ENCODE measurements at regions not wholly inside any gene's neighbourhood (a gene's known extent, or its start where the extent isn't known, plus 50 kb on each side); places are given as distances from the start of the nearest gene placed in this dataset.

GRCh38 chr10:80924063-80924952 is 386.6 kb downstream of the SH2D4B start:
- peak; percentile 35 for DNase-seq
- no peak for ATAC-seq (ENCODE audit: low read depth)
- Histone ChIP-seq H3K27me3 (replicated peaks in 1 of 4; ENCODE audit: control extremely low read depth in 1 of 4, control insufficient read depth in 3 of 4, insufficient read depth in 4 of 4, low read length in 3 of 4) (no peaks in the 10 kb centered on the region), H3K79me2 (ENCODE audit: control insufficient read depth, insufficient read depth, low read length) (no peaks in the 10 kb centered on the region), H3K36me3 (replicated peaks in 1 of 2; ENCODE audit: control extremely low read depth in 1 of 2, control insufficient read depth in 1 of 2, extremely low read depth in 1 of 2, insufficient read depth in 2 of 2, low read length in 1 of 2) (no peaks in the 10 kb centered on the region), H3K4me2 (replicated peaks; ENCODE audit: low read depth, low read length, poor library complexity, severe bottlenecking) (no peak overlapping the region), H3K4me3 (ENCODE audit: control extremely low read depth in 1 of 5, extremely low read depth in 1 of 5, insufficient read depth in 1 of 5, low read depth in 2 of 5, low read length in 4 of 5) (no peak overlapping the region), H3K9ac (ENCODE audit: low read length) (no peak overlapping the region), H4K20me1 (ENCODE audit: control insufficient read depth, insufficient read depth, low read length, poor library complexity, severe bottlenecking) (no peaks in the 10 kb centered on the region), H3K4me1 (ENCODE audit: control insufficient read depth in 2 of 2, insufficient read depth in 2 of 2, low read length in 2 of 2) (no peaks in the 10 kb centered on the region), H2AFZ (ENCODE audit: insufficient read depth, low read depth, low read length, poor library complexity, severe bottlenecking) (no peak overlapping the region), H3K9me3 (ENCODE audit: control extremely low read depth in 1 of 3, control insufficient read depth in 2 of 3, insufficient read depth in 1 of 3, low read length in 2 of 3) (no peaks in the 10 kb centered on the region), H3K27ac (ENCODE audit: low read length in 2 of 2) (no peak overlapping the region)
- Mint-ChIP-seq H3K4me3 (no peak overlapping the region), H3K4me1 (no peaks in the 10 kb centered on the region), H3K27ac (no peak overlapping the region), H3K9me3 (ENCODE audit: insufficient read depth) (no peaks in the 10 kb centered on the region), H3K27me3 (peaks cover 5% of the 10 kb centered on the region)
- 71% methylated on average over 2 of the region's 7 CpGs for WGBS (ENCODE audit: insufficient coverage)
- CTCF ChIA-PET = interaction anchor here (0.8 to 4.1 kb wide), 11 partner anchors 9 to 547 kb away, joined by 3 to 15 read pairs (median 3); no protein-coding TSS in a partner anchor
- TF ChIP-seq EZH2 (IDR thresholded peaks at IDR 0.05; ENCODE audit: borderline replicate concordance, insufficient read depth, low read depth, low read length, poor library complexity, severe bottlenecking) = no peak
- peak; percentile 61 for TF ChIP-seq CTCF (IDR thresholded peaks at IDR 0.05)
- POLR2A ChIA-PET = no interaction called here
- intact Hi-C loops (cut with micrococcal nuclease) = no loop called here

- Histone ChIP-seq H3K27me3 (replicated peaks in 1 of 4; ENCODE audit: control extremely low read depth in 1 of 4, control insufficient read depth in 3 of 4, insufficient read depth in 4 of 4, low read length in 3 of 4) (no peaks in the 10 kb centered on the region), H3K9ac (ENCODE audit: low read length) (no peak overlapping the region), H3K4me1 (ENCODE audit: control insufficient read depth in 2 of 2, insufficient read depth in 2 of 2, low read length in 2 of 2) (no peaks in the 10 kb centered on the region), H2AFZ (ENCODE audit: insufficient read depth, low read depth, low read length, poor library complexity, severe bottlenecking) (no peak overlapping the region), H3K79me2 (ENCODE audit: control insufficient read depth, insufficient read depth, low read length) (no peaks in the 10 kb centered on the region), H3K36me3 (replicated peaks in 1 of 2; ENCODE audit: control extremely low read depth in 1 of 2, control insufficient read depth in 1 of 2, extremely low read depth in 1 of 2, insufficient read depth in 2 of 2, low read length in 1 of 2) (no peaks in the 10 kb centered on the region), H4K20me1 (ENCODE audit: control insufficient read depth, insufficient read depth, low read length, poor library complexity, severe bottlenecking) (no peaks in the 10 kb centered on the region), H3K4me2 (replicated peaks; ENCODE audit: low read depth, low read length, poor library complexity, severe bottlenecking) (no peak overlapping the region), H3K9me3 (ENCODE audit: control extremely low read depth in 1 of 3, control insufficient read depth in 2 of 3, insufficient read depth in 1 of 3, low read length in 2 of 3) (no peaks in the 10 kb centered on the region), H3K27ac (ENCODE audit: low read length in 2 of 2) (no peak overlapping the region), H3K4me3 (ENCODE audit: control extremely low read depth in 1 of 5, extremely low read depth in 1 of 5, insufficient read depth in 1 of 5, low read depth in 2 of 5, low read length in 4 of 5) (no peak overlapping the region)
- no peak for DNase-seq
- CTCF ChIA-PET = no interaction called here
- POLR2A ChIA-PET = no interaction called here
- Mint-ChIP-seq H3K27ac (no peak overlapping the region), H3K4me1 (no peaks in the 10 kb centered on the region), H3K4me3 (no peak overlapping the region), H3K27me3 (no peaks in the 10 kb centered on the region), H3K9me3 (ENCODE audit: insufficient read depth) (no peaks in the 10 kb centered on the region)
- intact Hi-C loops (cut with micrococcal nuclease) = no loop called here
- 71% methylated on average over 1 of the region's 5 CpGs for WGBS (ENCODE audit: insufficient coverage)
- TF ChIP-seq CTCF (IDR thresholded peaks at IDR 0.05) = no peak
- no peak for TF ChIP-seq EZH2 (IDR thresholded peaks at IDR 0.05; ENCODE audit: borderline replicate concordance, insufficient read depth, low read depth, low read length, poor library complexity, severe bottlenecking)
- ATAC-seq (ENCODE audit: low read depth) = no peak
Measured at GRCh38 chr10:80927419-80928078, 389.8 kb downstream of the SH2D4B start.

All from B cell (primary cell).